H54 (cell line): ENCODE measurements at regions not wholly inside any gene's neighbourhood (a gene's known extent, or its start where the extent isn't known, plus 50 kb on each side); places are given as distances from the start of the nearest gene placed in this dataset.
"Not testable (repeated sequence)": the region's sequence is repeated elsewhere in the genome, so short reads cannot be mapped to it uniquely, and the experiment has no call there.

Experiments used
- DNase-seq: peaks from one replicate; pipeline ENCODE4 v3.0.0; 2011; ENCODE audit warnings: low spot score, mixed read lengths; ENCODE audit not compliant: insufficient read length
- FAIRE-seq: peaks from 3 replicates; lab custom pipeline; 2011; peaks lifted over from hg19 to GRCh38; lab: Jason Lieb, UNC
- POLR2A ChIP-seq: IDR thresholded peaks from 2 replicates; pipeline ENCODE4 v1.6.1; 2011; ENCODE audit warnings: low read depth, mild to moderate bottlenecking, low read length

- FAIRE-seq, result not testable (repeated sequence)
Observed at GRCh38 chr12:54105809-54106208, 52.2 kb downstream of the HOXC4 start.

GRCh38 chr12:54106252-54106651, 52.6 kb downstream of the HOXC4 start:
- not testable (repeated sequence) for DNase-seq, FAIRE-seq

More at GRCh38 chr12:54105809-54106208, 52.2 kb downstream of the HOXC4 start:
- not testable (repeated sequence) for DNase-seq

- not testable (repeated sequence) for FAIRE-seq, DNase-seq
Observed at GRCh38 chr12:54106803-54107579, 53.4 kb downstream of the HOXC4 start.

GRCh38 chr12:54112336-54112735, 58.7 kb downstream of the HOXC4 start:
- not testable (repeated sequence) for DNase-seq, FAIRE-seq

GRCh38 chr12:54116055-54116454, 62.4 kb downstream of the HOXC4 start:
- not testable (repeated sequence) for FAIRE-seq
- DNase-seq, result peak; percentile 37

- FAIRE-seq, DNase-seq: not testable (repeated sequence)
Observed at GRCh38 chr12:54117392-54117791, 63.8 kb downstream of the HOXC4 start.

GRCh38 chr12:54119082-54119481, 65.4 kb downstream of the HOXC4 start:
- FAIRE-seq, DNase-seq: not testable (repeated sequence)

- FAIRE-seq, DNase-seq: not testable (repeated sequence)
Observed at GRCh38 chr12:54123981-54124380, 64.8 kb downstream of the SMUG1 start.

- not testable (repeated sequence) for FAIRE-seq, DNase-seq
Observed at GRCh38 chr12:54125708-54126028, 63.1 kb downstream of the SMUG1 start.

- TF ChIP-seq POLR2A, result no peak
- DNase-seq, result no peak
- no peak for FAIRE-seq
Observed at GRCh38 chr12:54126029-54126695, 62.6 kb downstream of the SMUG1 start.

GRCh38 chr12:54126696-54127537, 61.9 kb downstream of the SMUG1 start:
- FAIRE-seq (no peak), DNase-seq (peak; percentile 59)
- TF ChIP-seq POLR2A, result no peak

GRCh38 chr12:54127538-54128259, 61.1 kb downstream of the SMUG1 start:
- TF ChIP-seq POLR2A, result no peak
- DNase-seq (no peak), FAIRE-seq (no peak)

GRCh38 chr12:54128416-54128815, 60.4 kb downstream of the SMUG1 start:
- no peak for TF ChIP-seq POLR2A
- no peak for FAIRE-seq
- DNase-seq, result no peak
